ENCODE measurements at regions not wholly inside any gene's neighbourhood (a gene's known extent, or its start where the extent isn't known, plus 50 kb on each side); places are given as distances from the start of the nearest gene placed in this dataset.

DNA sequence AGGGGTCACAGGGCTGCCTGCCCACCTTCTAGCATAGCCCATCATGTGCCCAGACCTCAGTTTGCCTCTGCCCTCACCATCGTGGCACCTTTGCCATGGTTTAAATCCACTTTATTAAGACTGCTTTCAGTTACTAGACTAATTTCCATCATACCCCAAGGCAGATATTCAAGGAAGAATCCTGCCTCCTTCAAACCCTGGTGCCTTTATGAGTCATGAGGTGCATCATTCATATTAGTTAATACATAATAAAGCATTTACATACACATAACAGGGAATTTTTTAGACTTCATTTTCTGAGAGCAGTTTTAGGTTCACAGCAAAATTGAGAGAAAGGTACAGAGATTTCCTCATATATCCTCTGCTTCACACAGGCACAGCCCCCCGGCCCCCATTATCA, 62.8 kb downstream of the CXCL12 start:
- Histone ChIP-seq H3K4me3 (ENCODE audit: extremely low read depth in 1 of 4, insufficient read depth in 2 of 4, low read depth in 3 of 4, low read length in 4 of 4) (no peak overlapping the region), H3K36me3 (ENCODE audit: control insufficient read depth in 2 of 4, insufficient read depth in 4 of 4, low read length in 3 of 4) (no peaks in the 10 kb centered on the region), H3K9ac (replicated peaks in 1 of 4; ENCODE audit: extremely low read depth in 1 of 4, low read depth in 3 of 4, low read length in 3 of 4) (no peak overlapping the region), H4K91ac (replicated peaks; ENCODE audit: insufficient read length, low read length) (no peak overlapping the region), H2BK12ac (ENCODE audit: low read depth, low read length) (no peak overlapping the region), H3K79me1 (ENCODE audit: low read depth, low read length) (no peaks in the 10 kb centered on the region), H4K8ac (ENCODE audit: extremely low read depth, insufficient read depth, low read length) (no peak overlapping the region), H3K56ac (replicated peaks; ENCODE audit: insufficient read length, low read depth, low read length) (no peak overlapping the region), H2BK20ac (ENCODE audit: low read length) (no peak overlapping the region), H3K27me3 (replicated peaks in 1 of 4; ENCODE audit: control insufficient read depth in 3 of 4, extremely low read depth in 1 of 4, insufficient read depth in 3 of 4, low read length in 3 of 4) (no peaks in the 10 kb centered on the region), H3K23me2 (ENCODE audit: low read depth, low read length) (no peaks in the 10 kb centered on the region), H3K14ac (ENCODE audit: insufficient read length) (no peak overlapping the region), H4K5ac (ENCODE audit: insufficient read length, low read depth, low read length) (no peak overlapping the region), H3K9me3 (ENCODE audit: insufficient read depth in 2 of 2, low read depth in 1 of 2, low read length in 1 of 2) (no peaks in the 10 kb centered on the region), H3K4me2 (ENCODE audit: insufficient read depth in 1 of 2, low read depth in 2 of 2, low read length in 2 of 2) (no peak overlapping the region), H2BK5ac (ENCODE audit: low read depth, low read length) (no peak overlapping the region), H2BK120ac (replicated peaks; ENCODE audit: low read depth, low read length) (no peak overlapping the region), H3K18ac (ENCODE audit: extremely low read depth, low read length) (no peak overlapping the region), H2AK5ac (ENCODE audit: low read depth, low read length) (no peak overlapping the region), H4K20me1 (replicated peaks in 1 of 2; ENCODE audit: control insufficient read depth in 1 of 2, insufficient read depth in 2 of 2, low read length in 2 of 2) (peaks cover 0 to 2% of the 10 kb centered on the region in 2 experiments), H3K4ac (replicated peaks; ENCODE audit: insufficient read length, low read depth, low read length) (no peak overlapping the region), H3K4me1 (replicated peaks in 1 of 4; ENCODE audit: control insufficient read depth in 3 of 4, insufficient read depth in 4 of 4, low read length in 3 of 4) (no peaks in the 10 kb centered on the region), H2BK15ac (ENCODE audit: low read length) (no peak overlapping the region), H3K27ac (ENCODE audit: low read depth, low read length) (no peak overlapping the region), H3K23ac (ENCODE audit: insufficient read length) (no peak overlapping the region), H3K79me2 (ENCODE audit: control insufficient read depth in 1 of 2, insufficient read depth in 2 of 2, low read length in 2 of 2) (no peaks in the 10 kb centered on the region), H2AFZ (ENCODE audit: low read length) (no peak overlapping the region)
- CTCF ChIA-PET (ENCODE audit: partially characterized antibody): interaction anchor here (1.0 to 1.8 kb wide), 3 partner anchors 11 to 39 kb away, joined by 3 to 6 read pairs (median 4); no protein-coding TSS in a partner anchor
- no peak for FAIRE-seq
- DNase-seq (ENCODE audit: low read depth in 1 of 2, low spot score in 2 of 2): no peak
- 93% methylated on average over 2 of the region's 2 CpGs; no CpG with 5 or more reads in 1 of the 2 experiments for WGBS, 2 experiments (ENCODE audit: extremely low coverage in 1 of 2, insufficient coverage in 1 of 2, insufficient read length in 1 of 2, insufficient replicate concordance in 2 of 2, low coverage in 1 of 2, low lambda C conversion rate in 2 of 2, missing lambda C conversion rate in 1 of 2)
- POLR2A ChIA-PET (ENCODE audit: partially characterized antibody): no interaction called here
- TF ChIP-seq JUND (IDR thresholded peaks at IDR 0.05; ENCODE audit: low read length): no peak
- TF ChIP-seq ASH2L (IDR thresholded peaks at IDR 0.05; ENCODE audit: low read length): no peak
- TF ChIP-seq GABPA (IDR thresholded peaks at IDR 0.05; ENCODE audit: borderline replicate concordance, insufficient read depth, low read length): no peak
- TF ChIP-seq, protein P1, sequence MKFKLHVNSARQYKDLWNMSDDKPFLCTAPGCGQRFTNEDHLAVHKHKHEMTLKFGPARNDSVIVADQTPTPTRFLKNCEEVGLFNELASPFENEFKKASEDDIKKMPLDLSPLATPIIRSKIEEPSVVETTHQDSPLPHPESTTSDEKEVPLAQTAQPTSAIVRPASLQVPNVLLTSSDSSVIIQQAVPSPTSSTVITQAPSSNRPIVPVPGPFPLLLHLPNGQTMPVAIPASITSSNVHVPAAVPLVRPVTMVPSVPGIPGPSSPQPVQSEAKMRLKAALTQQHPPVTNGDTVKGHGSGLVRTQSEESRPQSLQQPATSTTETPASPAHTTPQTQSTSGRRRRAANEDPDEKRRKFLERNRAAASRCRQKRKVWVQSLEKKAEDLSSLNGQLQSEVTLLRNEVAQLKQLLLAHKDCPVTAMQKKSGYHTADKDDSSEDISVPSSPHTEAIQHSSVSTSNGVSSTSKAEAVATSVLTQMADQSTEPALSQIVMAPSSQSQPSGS (IDR thresholded peaks at IDR 0.05; ENCODE audit: low read length): no peak
- no peak for TF ChIP-seq POLR2A (IDR thresholded peaks at IDR 0.05; ENCODE audit: control extremely low read depth in 1 of 2, low read depth in 2 of 2, low read length in 2 of 2)
- TF ChIP-seq POLR2AphosphoS5 (IDR thresholded peaks at IDR 0.05; ENCODE audit: low read depth, low read length): no peak

Data from H1 (cell line).